ENCODE measurements at regions not wholly inside any gene's neighbourhood (a gene's known extent, or its start where the extent isn't known, plus 50 kb on each side); places are given as distances from the start of the nearest gene placed in this dataset.

GRCh38 chr10:8581521-8582225 is 527.2 kb downstream of the GATA3 start:
- no peak for DNase-seq (ENCODE audit: low read depth in 4 of 4, low spot score in 2 of 4)

- DNase-seq (ENCODE audit: low read depth in 4 of 4, low spot score in 2 of 4) = no peak
These were observed 528.6 kb downstream of the GATA3 start for GRCh38 chr10:8583096-8583495.

GRCh38 chr10:8584666-8585065 is 530.2 kb downstream of the GATA3 start:
- DNase-seq (ENCODE audit: low read depth in 4 of 4, low spot score in 2 of 4) = no peak

- DNase-seq (ENCODE audit: low read depth in 4 of 4, low spot score in 2 of 4) = no peak
These were observed 532.0 kb downstream of the GATA3 start for GRCh38 chr10:8586504-8586903.

- DNase-seq (ENCODE audit: low read depth in 4 of 4, low spot score in 2 of 4) = no peak
These were observed 533.6 kb downstream of the GATA3 start for GRCh38 chr10:8588135-8588534.

- no peak for DNase-seq (ENCODE audit: low read depth in 4 of 4, low spot score in 2 of 4)
These were observed 536.0 kb downstream of the GATA3 start for GRCh38 chr10:8590518-8590917.

- DNase-seq (ENCODE audit: low read depth in 4 of 4, low spot score in 2 of 4) = no peak
These were observed 537.2 kb downstream of the GATA3 start for GRCh38 chr10:8591640-8592039.

- DNase-seq (ENCODE audit: low read depth in 4 of 4, low spot score in 2 of 4) = peak in 1 of 4 donors; percentile 15
These were observed 539.7 kb downstream of the GATA3 start for GRCh38 chr10:8594176-8594575.

- DNase-seq (ENCODE audit: low read depth in 4 of 4, low spot score in 2 of 4) = no peak
These were observed 540.2 kb downstream of the GATA3 start for GRCh38 chr10:8594711-8595110.

- no peak for DNase-seq (ENCODE audit: low read depth in 4 of 4, low spot score in 2 of 4)
These were observed 540.7 kb downstream of the GATA3 start for GRCh38 chr10:8595140-8595539.

- DNase-seq (ENCODE audit: low read depth in 4 of 4, low spot score in 2 of 4) = no peak
These were observed 542.5 kb downstream of the GATA3 start for GRCh38 chr10:8596929-8597472.

- DNase-seq (ENCODE audit: low read depth in 4 of 4, low spot score in 2 of 4) = no peak
These were observed 545.7 kb downstream of the GATA3 start for GRCh38 chr10:8600192-8600591.

GRCh38 chr10:8602821-8603220 is 548.3 kb downstream of the GATA3 start:
- DNase-seq (ENCODE audit: low read depth in 4 of 4, low spot score in 2 of 4) = no peak

- DNase-seq (ENCODE audit: low read depth in 4 of 4, low spot score in 2 of 4) = no peak
These were observed 559.6 kb downstream of the GATA3 start for GRCh38 chr10:8614054-8614565.

GRCh38 chr10:8615118-8615517 is 560.6 kb downstream of the GATA3 start:
- no peak for DNase-seq (ENCODE audit: low read depth in 4 of 4, low spot score in 2 of 4)

GRCh38 chr10:8616166-8616565 is 561.7 kb downstream of the GATA3 start:
- peak in 1 of 4 donors; percentile 27 for DNase-seq (ENCODE audit: low read depth in 4 of 4, low spot score in 2 of 4)

- DNase-seq (ENCODE audit: low read depth in 4 of 4, low spot score in 2 of 4) = no peak
These were observed 563.3 kb downstream of the GATA3 start for GRCh38 chr10:8617792-8618191.

GRCh38 chr10:8618834-8619233 is 564.3 kb downstream of the GATA3 start:
- no peak for DNase-seq (ENCODE audit: low read depth in 4 of 4, low spot score in 2 of 4)

GRCh38 chr10:8628351-8628750 is 573.9 kb downstream of the GATA3 start:
- no peak for DNase-seq (ENCODE audit: low read depth in 4 of 4, low spot score in 2 of 4)

GRCh38 chr10:8633909-8634308 is 579.4 kb downstream of the GATA3 start:
- no peak for DNase-seq (ENCODE audit: low read depth in 4 of 4, low spot score in 2 of 4)

- DNase-seq (ENCODE audit: low read depth in 4 of 4, low spot score in 2 of 4) = no peak
These were observed 581.9 kb downstream of the GATA3 start for GRCh38 chr10:8636371-8636770.

GRCh38 chr10:8637640-8638039 is 583.2 kb downstream of the GATA3 start:
- DNase-seq (ENCODE audit: low read depth in 4 of 4, low spot score in 2 of 4) = peak in 1 of 4 donors; percentile 40

Measured in left renal cortex interstitium (tissue), 4 donors.